Limb (tissue), 2 donors: ENCODE measurements at regions not wholly inside any gene's neighbourhood (a gene's known extent, or its start where the extent isn't known, plus 50 kb on each side); places are given as distances from the start of the nearest gene placed in this dataset.
"Not testable (repeated sequence)": the region's sequence is repeated elsewhere in the genome, so short reads cannot be mapped to it uniquely, and the experiment has no call there.

Experiments used
- DNase-seq, 2 donors: peaks; one replicate each; pipeline ENCODE4 v3.0.0-alpha.2; 2016; ENCODE audit errors: extremely low spot score in 2 of 2

GRCh38 chr5:174801798-174802197 is 77.4 kb downstream of the MSX2 start:
- no peak for DNase-seq

DNA sequence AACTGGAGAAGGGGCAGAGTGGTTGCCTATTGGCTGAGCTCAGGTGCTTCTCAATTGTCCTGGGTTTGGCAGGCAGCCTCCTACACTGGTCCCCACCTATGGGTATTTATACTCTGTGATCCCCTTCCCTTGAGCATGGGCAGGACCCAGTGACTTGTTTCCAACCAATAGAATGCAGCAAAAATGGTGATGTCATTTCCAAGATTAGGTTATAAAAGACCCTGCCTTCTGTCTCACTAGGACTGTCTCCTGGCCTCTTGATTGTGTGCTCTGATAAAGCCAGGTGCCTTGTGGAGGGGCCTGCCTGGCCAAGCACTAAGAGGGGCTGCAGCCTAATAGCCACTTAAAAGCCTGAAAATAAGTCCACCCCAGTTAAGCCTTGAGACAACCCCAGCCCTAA is 76.1 kb downstream of the MSX2 start:
- no peak for DNase-seq

DNA sequence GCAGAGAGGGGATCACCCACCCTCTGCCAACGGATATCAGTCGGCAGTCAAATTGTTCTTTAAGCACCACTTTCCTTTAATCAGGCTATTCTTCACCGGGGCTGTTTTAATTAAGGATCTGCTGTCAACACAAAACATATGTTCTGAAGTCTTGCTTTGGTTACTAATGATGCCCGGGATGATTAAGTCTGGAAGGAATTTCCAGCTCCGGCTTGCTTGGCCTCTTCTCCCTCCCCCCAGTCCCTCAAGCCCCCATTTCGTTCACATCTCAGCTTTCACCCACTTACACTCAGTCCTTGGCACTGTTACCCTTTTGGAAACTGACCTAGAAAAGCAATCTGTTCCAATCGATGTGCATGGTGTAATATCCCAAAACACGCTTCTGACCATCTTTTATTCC is 74.7 kb downstream of the MSX2 start:
- DNase-seq = no peak

DNA sequence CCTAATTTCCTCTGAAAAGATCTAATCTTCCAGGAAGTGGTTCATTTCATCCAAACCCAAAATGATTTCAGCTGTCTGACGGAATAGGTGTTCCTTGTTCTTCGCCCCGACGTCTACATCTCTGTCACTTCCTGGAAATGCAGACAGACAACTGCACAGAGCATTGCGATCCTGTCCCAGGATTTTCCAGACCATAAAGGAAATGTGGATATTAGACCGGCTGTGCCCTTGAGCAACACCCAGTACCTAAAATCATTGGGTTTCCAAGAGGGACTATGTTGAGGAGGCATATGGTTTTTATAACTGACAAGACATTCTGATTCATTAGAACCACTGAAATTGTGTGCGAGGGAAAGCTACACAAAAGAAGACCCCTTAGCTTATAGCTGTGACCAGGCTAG is 74.2 kb downstream of the MSX2 start:
- peak in 1 of 2 donors; percentile 10 for DNase-seq

DNA sequence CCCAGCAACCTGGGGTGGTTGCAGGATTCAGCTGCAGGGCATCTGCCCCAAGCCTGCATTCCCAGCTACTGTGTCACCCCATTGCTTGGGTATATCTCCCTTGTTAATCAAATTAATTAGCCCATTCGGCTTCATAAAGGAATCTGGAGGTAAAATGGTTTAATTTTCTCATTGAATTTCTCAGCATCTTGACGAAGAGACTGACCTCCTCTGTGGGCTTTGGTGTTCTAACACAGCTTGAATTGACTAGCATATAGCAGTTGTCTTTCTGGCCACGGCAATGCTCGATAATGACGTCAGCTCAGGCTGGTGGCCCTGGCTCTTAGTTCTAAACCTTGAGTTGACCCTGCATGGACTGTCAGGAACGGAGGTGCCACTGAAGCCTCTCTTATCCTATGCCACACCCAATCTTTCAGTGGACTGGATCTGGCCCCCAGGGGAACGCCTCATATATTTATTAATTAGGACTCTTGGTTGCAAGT is 72.4 kb downstream of the MSX2 start:
- DNase-seq = no peak

DNA sequence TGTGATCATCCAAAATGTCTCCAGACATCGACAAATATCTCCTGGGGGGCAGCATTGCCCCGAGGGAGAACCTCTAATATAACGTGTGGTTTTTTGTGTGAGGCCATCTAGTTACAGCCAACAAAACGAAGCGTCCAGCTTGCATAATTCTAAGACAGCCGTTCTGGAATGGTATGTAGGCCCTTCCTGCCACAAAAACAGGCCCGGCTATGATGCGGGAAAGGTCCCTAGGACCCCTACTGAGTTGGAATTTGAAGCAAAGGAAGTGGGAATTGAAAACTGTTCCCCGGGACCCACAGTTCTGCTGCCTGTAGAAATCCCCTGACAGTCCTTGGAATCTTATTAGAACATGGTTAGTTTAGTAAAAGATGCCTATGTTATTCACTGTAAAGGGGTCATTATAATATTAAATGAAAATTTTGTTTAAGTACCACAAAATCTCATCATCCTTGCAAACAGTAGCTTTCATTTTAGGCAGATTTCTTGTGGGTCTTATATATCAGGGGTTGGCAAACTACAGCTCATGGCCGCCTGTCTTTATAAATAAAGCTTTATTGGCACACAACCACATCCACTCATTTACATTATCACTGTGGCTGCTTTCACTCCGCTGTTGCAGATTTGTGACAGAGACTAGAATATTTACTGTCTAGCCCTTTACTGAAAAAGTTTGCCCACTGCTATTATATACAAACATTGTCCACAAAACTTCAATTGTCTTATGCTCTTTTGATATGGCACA is 70.7 kb downstream of the MSX2 start:
- DNase-seq = no peak

DNA sequence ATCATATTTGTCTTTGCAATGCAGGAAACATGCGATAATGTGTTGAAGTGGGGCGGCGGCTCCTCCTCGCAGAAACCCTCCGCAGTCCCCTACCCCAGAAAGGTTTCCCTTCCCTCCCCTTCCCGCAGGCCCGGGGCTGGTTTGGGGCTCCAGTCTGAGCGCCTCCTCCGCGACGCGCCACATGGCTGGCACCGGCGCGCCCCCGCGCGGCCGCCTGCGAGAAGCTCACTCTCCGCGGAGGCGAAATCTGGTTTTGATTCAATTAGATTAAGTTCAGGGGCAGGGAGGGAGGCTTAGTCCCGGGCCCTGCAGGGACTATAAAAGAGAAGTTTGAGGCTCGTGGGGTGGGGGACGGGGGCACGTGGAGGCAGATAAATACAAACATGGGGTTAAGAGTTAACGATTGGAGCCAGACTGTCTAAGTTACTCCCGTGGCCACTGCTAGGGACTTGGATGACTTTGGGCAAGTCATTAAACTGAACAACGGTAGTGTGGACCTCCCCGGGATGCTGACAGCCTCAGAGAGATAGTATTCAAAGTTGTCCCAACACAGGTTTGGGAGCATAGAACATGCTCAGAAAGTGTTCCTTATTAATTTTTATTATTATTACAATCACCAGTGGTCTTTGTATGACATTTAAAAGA is 69.4 kb downstream of the MSX2 start:
- peak; percentile 61 to 88 for DNase-seq

DNA sequence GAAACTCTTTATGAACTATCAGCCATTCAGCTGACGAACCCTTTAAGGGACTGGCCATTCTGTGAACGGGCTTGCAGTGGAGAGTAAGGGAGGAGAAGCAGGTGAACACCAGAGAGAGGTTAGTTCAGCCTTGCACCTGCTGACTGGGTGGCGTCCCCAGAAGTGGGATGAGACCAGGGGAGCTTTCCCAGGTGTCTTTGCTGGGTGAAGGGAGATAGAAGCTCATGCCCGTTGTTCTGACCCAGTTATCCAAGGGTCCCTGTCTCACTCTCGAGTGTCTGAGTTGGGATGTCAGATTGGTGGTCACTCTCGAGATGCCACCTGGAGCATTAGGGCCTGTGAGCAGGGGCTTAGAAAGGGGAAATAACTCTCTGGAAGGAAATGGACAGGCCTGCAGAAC is 68.7 kb downstream of the MSX2 start:
- DNase-seq = no peak

DNA sequence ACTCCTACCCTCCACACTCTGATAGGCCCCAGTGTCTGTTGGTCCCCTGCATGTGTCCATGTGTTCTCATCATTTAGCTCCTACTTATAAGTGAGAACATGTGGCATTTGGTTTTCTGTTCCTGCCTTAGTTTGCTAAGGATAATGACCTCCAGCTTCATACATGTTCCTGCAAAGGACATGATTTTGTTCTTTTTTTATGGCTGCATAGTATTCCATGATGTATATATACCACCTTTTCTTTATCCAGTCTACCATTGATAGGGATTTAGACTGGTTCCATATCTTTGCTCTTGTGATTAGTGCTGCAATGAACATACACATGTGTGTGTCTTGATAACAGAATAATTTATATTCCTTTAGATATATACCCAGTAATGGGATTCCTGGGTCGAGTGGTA is 67.9 kb downstream of the MSX2 start:
- DNase-seq = not testable (repeated sequence)

- no peak for DNase-seq
Measured at GRCh38 chr5:174790906-174791305, 66.5 kb downstream of the MSX2 start.

DNA sequence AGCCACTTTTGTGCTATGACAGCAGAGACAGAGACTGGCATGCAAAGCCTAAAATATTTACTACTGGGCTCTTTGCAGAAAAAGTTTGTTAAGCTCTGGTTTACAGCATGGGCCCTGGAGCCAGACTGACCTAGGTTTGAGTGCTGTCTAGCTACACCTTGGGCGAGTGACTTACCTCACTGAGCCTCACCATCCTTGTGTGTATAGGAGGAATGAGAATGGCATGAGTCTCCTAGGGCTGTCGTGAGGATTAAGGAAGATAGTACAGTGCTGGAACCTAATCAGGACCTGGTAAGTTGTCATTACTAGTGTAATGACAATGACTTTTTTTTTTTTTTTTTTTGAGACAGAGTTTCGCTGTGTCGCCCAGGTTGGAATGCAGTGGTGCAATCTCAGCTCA is 65.2 kb downstream of the MSX2 start:
- DNase-seq = no peak

DNA sequence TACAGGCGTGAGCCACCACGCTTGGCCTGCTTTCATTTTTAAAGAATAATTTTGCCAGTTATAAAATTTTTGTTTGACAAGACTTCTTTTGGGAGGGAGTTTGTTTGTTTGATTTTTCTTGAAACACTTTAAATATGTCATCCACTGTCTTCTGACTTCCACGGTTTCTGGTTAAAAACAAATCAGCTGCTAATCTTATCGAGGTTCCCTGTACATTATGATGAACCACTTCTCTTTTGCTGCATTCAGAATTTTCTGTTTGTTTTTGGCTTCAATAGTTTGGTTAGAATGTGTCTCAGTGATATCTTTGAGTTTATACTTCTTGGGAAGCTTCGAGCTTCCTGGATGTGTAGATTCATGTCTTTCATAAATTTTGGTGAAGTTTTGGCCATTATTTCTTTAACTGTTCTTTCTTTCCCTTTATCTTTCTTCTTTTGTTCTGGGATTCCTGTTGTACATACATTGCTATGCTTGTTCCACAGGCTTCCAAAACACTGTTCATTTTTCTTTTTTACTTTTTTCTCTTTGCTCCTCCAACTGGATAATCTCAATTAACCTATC is 60.8 kb downstream of the MSX2 start:
- DNase-seq = no peak
